IPS-15b (cell line): ENCODE measurements at regions not wholly inside any gene's neighbourhood (a gene's known extent, or its start where the extent isn't known, plus 50 kb on each side); places are given as distances from the start of the nearest gene placed in this dataset.

ENCODE experiments used
- H3K27me3 ChIP-seq: one replicate; pipeline ENCODE4 v1.6.1; 2013; ENCODE audit warnings: low read length; ENCODE audit not compliant: control insufficient read depth, insufficient read depth
- H3K36me3 ChIP-seq: one replicate; pipeline ENCODE4 v1.6.1; 2013; ENCODE audit warnings: low read length; ENCODE audit not compliant: control insufficient read depth, insufficient read depth
- H3K4me1 ChIP-seq: one replicate; pipeline ENCODE4 v1.6.1; 2013; ENCODE audit warnings: mild to moderate bottlenecking, low read length; ENCODE audit not compliant: control insufficient read depth, insufficient read depth
- H3K4me3 ChIP-seq: one replicate; pipeline ENCODE4 v1.5.1; 2013; ENCODE audit warnings: low read depth, low read length
- H3K9ac ChIP-seq: one replicate; pipeline ENCODE4 v1.6.1; 2013; ENCODE audit warnings: low read depth, mild to moderate bottlenecking, low read length
- H3K9me3 ChIP-seq: one replicate; pipeline ENCODE4 v1.6.1; 2013; ENCODE audit warnings: mild to moderate bottlenecking, low read length; ENCODE audit not compliant: control insufficient read depth, insufficient read depth

- no peak overlapping the region for H3K4me3 ChIP-seq
- H3K4me1 ChIP-seq = no peaks in the 10 kb centered on the region
- no peaks in the 10 kb centered on the region for H3K27me3 ChIP-seq
- no peak overlapping the region for H3K9ac ChIP-seq
- H3K9me3 ChIP-seq = no peaks in the 10 kb centered on the region
- no peaks in the 10 kb centered on the region for H3K36me3 ChIP-seq
Measured at GRCh38 chr4:13856387-13856786, 228.9 kb upstream of the BOD1L1 start.

DNA sequence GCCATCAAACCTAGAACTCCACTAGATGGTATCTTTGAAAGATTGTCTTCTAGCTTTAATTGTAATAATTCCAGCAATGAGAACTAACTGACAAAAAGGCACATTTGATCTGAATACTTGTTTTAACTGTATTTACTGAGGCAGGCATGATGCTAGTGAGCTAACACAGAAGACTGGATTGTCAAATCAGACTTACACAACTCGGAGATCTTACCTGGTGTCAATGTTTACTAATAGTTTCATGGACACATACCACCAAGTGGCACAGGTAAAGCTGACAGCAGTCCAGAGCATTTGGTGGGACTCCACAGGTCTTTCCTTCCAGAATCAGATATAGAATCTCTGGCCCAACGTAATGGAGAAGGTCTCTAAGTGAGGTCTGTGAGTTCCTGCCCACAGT is 229.9 kb upstream of the BOD1L1 start:
- H3K4me3 ChIP-seq = no peak overlapping the region
- H3K4me1 ChIP-seq = no peaks in the 10 kb centered on the region
- no peaks in the 10 kb centered on the region for H3K27me3 ChIP-seq
- no peaks in the 10 kb centered on the region for H3K36me3 ChIP-seq
- no peaks in the 10 kb centered on the region for H3K9me3 ChIP-seq
- no peak overlapping the region for H3K9ac ChIP-seq

GRCh38 chr4:13857800-13858199 is 230.3 kb upstream of the BOD1L1 start:
- no peaks in the 10 kb centered on the region for H3K9me3 ChIP-seq

DNA sequence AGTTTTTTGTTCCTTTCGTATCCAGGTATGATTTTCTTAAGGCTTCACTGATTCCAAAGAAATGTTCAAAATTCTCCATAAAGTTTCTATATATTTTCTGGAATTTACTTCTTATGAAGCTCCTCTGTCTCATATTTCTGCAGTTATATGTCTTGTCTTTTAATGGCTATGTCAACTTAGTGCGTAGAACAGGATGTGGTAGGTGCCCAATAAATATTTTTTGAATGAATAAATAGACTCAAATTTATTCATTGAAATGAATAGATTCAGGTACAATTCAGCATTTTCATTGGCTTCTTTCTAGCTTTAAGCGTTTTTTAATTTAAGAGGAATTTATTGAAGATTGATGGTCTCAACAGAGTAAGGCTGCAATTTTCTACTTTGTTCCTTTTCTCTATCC is 231.9 kb upstream of the BOD1L1 start:
- Histone ChIP-seq H3K9me3 (no peaks in the 10 kb centered on the region), H3K9ac (no peak overlapping the region), H3K27me3 (no peaks in the 10 kb centered on the region), H3K4me3 (no peak overlapping the region), H3K36me3 (no peaks in the 10 kb centered on the region), H3K4me1 (no peaks in the 10 kb centered on the region)

More at GRCh38 chr4:13857800-13858199, 230.3 kb upstream of the BOD1L1 start:
- H3K27me3 ChIP-seq = no peaks in the 10 kb centered on the region
- no peaks in the 10 kb centered on the region for H3K4me1 ChIP-seq
- no peak overlapping the region for H3K9ac ChIP-seq
- no peaks in the 10 kb centered on the region for H3K36me3 ChIP-seq
- no peak overlapping the region for H3K4me3 ChIP-seq

DNA sequence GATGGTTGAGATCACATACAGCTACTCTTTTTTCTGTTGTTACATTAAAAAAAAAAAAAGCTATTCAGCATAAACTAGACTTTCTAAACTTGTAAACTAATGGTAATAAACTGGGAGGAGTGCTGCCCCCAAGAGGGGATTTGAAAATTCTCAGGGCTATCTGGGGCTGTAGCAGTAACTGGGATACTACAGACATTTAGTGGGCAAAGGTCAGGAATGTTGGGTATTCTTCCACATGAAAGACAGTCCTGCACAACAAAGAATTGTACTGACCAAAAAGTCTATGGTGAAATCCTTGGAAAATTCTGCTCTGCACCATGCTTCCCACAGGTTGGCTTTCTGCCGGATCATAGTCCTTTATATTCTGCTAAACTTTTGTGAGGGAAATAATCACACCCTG is 232.6 kb upstream of the BOD1L1 start:
- no peaks in the 10 kb centered on the region for H3K36me3 ChIP-seq
- H3K9ac ChIP-seq = no peak overlapping the region
- H3K4me1 ChIP-seq = no peaks in the 10 kb centered on the region
- no peak overlapping the region for H3K4me3 ChIP-seq
- no peaks in the 10 kb centered on the region for H3K9me3 ChIP-seq
- H3K27me3 ChIP-seq = no peaks in the 10 kb centered on the region

DNA sequence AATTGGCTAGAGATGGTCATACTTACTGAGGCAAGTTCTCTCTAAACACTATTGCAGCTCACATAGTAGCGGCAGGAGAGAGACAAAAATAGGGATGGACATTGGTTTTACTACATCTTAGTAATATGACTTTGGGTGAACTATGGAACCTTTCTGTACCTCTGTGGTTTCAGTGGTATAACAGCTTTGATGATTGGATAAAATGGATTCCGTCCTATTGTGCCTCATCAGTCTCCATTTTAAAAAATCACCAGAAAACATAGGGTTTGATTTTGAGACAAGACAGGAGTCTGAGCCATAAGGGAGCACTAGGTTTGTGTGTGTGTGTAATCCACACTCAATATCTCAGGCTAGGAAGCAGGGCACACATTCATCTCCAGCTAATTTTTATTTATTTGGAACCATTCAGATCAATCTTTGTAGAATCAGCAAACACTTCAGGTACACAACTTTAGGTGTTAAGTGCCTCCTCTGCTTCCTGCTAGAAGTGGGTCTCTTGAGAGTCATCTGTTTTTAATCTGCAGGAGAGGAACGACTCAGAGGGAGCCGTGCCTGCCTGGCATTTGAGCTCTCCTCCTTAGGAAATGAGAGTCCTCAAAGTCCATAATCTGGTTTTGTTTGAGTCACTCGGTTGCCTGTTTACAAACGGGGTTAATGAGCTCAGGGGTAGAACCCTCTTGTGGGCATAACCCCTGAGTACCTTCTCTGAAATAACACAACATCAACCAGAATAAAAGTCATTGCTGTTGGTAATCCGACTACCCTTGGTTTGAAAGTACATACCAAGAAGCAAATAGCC is 238.5 kb upstream of the BOD1L1 start:
- no peaks in the 10 kb centered on the region for H3K9me3 ChIP-seq
- H3K4me1 ChIP-seq = no peaks in the 10 kb centered on the region
- H3K36me3 ChIP-seq = no peaks in the 10 kb centered on the region
- H3K4me3 ChIP-seq = no peak overlapping the region
- no peak overlapping the region for H3K9ac ChIP-seq
- H3K27me3 ChIP-seq = no peaks in the 10 kb centered on the region

DNA sequence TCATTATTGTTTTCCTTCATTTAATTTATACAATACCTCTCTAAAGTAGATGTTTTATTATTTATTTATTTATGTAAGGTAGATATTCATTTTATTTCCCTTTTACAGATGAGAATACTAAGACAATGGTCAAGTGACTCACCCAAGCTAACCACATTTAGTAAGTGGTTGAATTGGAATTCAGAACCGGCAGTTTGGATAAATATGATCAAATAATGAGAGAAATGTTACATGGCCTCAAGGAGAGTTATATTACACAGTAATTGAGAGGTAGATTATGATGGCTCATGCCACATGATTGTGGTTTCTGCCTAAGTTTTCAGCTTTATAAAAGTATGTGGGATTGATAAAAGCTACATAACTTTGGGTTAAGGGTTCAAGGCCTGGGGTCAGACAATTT is 239.4 kb upstream of the BOD1L1 start:
- Histone ChIP-seq H3K4me3 (no peak overlapping the region), H3K9ac (no peak overlapping the region), H3K4me1 (no peaks in the 10 kb centered on the region), H3K27me3 (no peaks in the 10 kb centered on the region), H3K9me3 (no peaks in the 10 kb centered on the region), H3K36me3 (no peaks in the 10 kb centered on the region)

- Histone ChIP-seq H3K9ac (no peak overlapping the region), H3K4me3 (no peak overlapping the region), H3K36me3 (no peaks in the 10 kb centered on the region), H3K27me3 (no peaks in the 10 kb centered on the region), H3K9me3 (no peaks in the 10 kb centered on the region), H3K4me1 (no peaks in the 10 kb centered on the region)
Measured at GRCh38 chr4:13872155-13872554, 244.6 kb upstream of the BOD1L1 start.

DNA sequence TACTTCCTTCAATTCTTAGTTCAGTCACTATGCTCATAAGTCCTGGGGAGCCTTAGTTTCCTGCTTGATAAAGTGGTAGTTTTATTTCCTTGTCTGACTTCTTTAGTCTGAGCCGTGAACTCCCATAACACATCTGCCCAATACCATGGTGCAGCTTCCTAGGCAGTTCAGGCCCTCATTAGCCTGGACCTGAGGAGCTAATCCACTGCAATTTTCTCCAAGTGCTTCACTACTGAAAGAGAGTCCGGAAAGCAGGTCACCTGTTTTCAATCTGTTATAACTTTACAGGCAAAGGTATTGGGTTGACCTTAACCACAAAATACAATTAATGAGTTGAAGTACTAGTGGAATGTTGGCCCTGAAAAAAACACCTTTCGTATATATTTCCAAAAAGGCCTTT is 245.4 kb upstream of the BOD1L1 start:
- H3K9me3 ChIP-seq = no peaks in the 10 kb centered on the region
- no peaks in the 10 kb centered on the region for H3K4me1 ChIP-seq
- no peaks in the 10 kb centered on the region for H3K27me3 ChIP-seq
- H3K36me3 ChIP-seq = no peaks in the 10 kb centered on the region
- no peak overlapping the region for H3K9ac ChIP-seq
- H3K4me3 ChIP-seq = no peak overlapping the region

DNA sequence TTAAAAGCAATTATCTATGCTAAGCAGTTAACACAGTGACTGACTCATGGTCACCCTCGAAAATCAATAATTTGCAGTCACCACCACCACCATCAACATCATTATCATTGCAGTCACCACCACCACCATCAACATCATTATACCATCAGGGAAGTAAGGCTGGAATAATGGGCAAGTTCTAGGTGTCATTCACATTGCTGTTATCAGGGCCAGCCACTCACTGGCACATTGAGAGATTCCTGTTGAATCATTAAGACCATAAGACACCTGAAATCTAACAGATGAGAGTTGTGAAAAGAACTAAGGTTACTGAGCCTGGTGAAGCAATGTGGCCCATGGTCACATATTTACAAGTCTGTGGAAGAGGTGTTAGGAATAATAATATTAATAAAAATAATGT is 247.7 kb upstream of the BOD1L1 start:
- Histone ChIP-seq H3K36me3 (no peaks in the 10 kb centered on the region), H3K4me3 (no peak overlapping the region), H3K27me3 (no peaks in the 10 kb centered on the region), H3K9me3 (no peaks in the 10 kb centered on the region), H3K9ac (no peak overlapping the region), H3K4me1 (no peaks in the 10 kb centered on the region)

DNA sequence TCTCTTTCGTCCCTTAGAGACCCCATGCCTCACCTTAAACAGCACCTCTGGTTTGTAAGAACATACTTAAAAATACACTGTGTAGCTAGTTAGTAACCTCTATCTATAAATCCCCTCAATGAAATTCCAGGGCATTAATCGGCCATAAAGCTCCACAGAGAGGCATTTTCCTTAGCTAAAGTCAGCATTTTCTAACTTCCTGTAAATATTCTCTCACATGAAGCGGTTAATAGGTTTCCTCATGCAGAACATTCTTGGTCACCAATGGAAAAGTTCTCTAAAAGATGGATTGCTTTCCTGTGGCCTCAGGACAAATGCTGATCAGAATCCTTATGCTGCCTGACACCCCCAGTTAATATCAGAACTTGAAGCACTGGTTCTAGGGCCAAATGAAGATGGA is 248.6 kb upstream of the BOD1L1 start:
- H3K9ac ChIP-seq = no peak overlapping the region
- H3K4me1 ChIP-seq = no peaks in the 10 kb centered on the region
- no peak overlapping the region for H3K4me3 ChIP-seq
- no peaks in the 10 kb centered on the region for H3K27me3 ChIP-seq
- no peaks in the 10 kb centered on the region for H3K36me3 ChIP-seq
- no peaks in the 10 kb centered on the region for H3K9me3 ChIP-seq

GRCh38 chr4:13876940-13877339 is 249.4 kb upstream of the BOD1L1 start:
- Histone ChIP-seq H3K4me1 (no peaks in the 10 kb centered on the region), H3K4me3 (no peak overlapping the region), H3K9me3 (no peaks in the 10 kb centered on the region), H3K27me3 (no peaks in the 10 kb centered on the region), H3K36me3 (no peaks in the 10 kb centered on the region), H3K9ac (no peak overlapping the region)
